HCT116 (cell line): ENCODE measurements at regions not wholly inside any gene's neighbourhood (a gene's known extent, or its start where the extent isn't known, plus 50 kb on each side); places are given as distances from the start of the nearest gene placed in this dataset.

Experiments used
- EGR1 ChIP-seq: IDR thresholded peaks from 2 replicates; pipeline ENCODE4 v1.6.1; 2012; ENCODE audit warnings: low read depth
- EZH2 ChIP-seq: fragments of 200-600 bp; sonication (generic); IDR thresholded peaks from 2 replicates; pipeline ENCODE4 v1.6.1; 2017; ENCODE audit warnings: antibody characterized with exemption, mixed run types
- EZH2phosphoT487 ChIP-seq: fragments of 200-600 bp; IDR thresholded peaks from 2 replicates; pipeline ENCODE4 v1.6.1; 2018; ENCODE audit warnings: antibody characterized with exemption, borderline replicate concordance
- POLR2A ChIP-seq: IDR thresholded peaks from 2 replicates; pipeline ENCODE4 v1.7.0; 2011; ENCODE audit warnings: borderline replicate concordance; ENCODE audit not compliant: insufficient read depth, insufficient read length; ENCODE audit errors: extremely low read depth
- POLR2AphosphoS5 ChIP-seq: IDR thresholded peaks from 2 replicates; pipeline ENCODE4 v1.6.1; 2011; ENCODE audit warnings: mild to moderate bottlenecking, low read depth, low read length, moderate library complexity
- RAD21 ChIP-seq: IDR thresholded peaks from 2 replicates; pipeline ENCODE4 v1.6.1; 2012; ENCODE audit warnings: low read depth, mild to moderate bottlenecking
- YY1 ChIP-seq: IDR thresholded peaks from 2 replicates; pipeline ENCODE4 v1.6.1; 2011; ENCODE audit warnings: low read length, low read depth, moderate library complexity, mild to moderate bottlenecking; ENCODE audit not compliant: insufficient replicate concordance; ENCODE audit errors: extremely low read depth
- ZNF274 ChIP-seq: fragments of 200-500 bp; sonication (Bioruptor generic); IDR thresholded peaks from 2 replicates; pipeline ENCODE4 v1.6.1; 2014; ENCODE audit warnings: mild to moderate bottlenecking, low read depth, low read length, inconsistent platforms
- TF ChIP-seq, protein P1 (sequence below), 3 experiments: fragments of 200-600 bp in 1 of 3; sonication (generic) in 1 of 3; IDR thresholded peaks in 2 of 3; conservative IDR thresholded peaks in 1 of 3; 2 replicates each; pipeline ENCODE4 v1.5.1; 2012 to 2017; ENCODE audit warnings: low read depth in 2 of 3, low read length in 2 of 3, antibody characterized with exemption in 1 of 3, borderline replicate concordance in 1 of 3, control low read depth in 1 of 3, mild to moderate bottlenecking in 1 of 3, mixed read lengths in 1 of 3, mixed run types in 1 of 3, moderate library complexity in 1 of 3; ENCODE audit not compliant: insufficient read depth in 1 of 3
- TF ChIP-seq, protein P2 (sequence below): IDR thresholded peaks from 2 replicates; pipeline ENCODE4 v1.6.1; 2012
- TF ChIP-seq, protein P3 (sequence below): IDR thresholded peaks from 2 replicates; pipeline ENCODE4 v1.6.1; 2012

DNA sequence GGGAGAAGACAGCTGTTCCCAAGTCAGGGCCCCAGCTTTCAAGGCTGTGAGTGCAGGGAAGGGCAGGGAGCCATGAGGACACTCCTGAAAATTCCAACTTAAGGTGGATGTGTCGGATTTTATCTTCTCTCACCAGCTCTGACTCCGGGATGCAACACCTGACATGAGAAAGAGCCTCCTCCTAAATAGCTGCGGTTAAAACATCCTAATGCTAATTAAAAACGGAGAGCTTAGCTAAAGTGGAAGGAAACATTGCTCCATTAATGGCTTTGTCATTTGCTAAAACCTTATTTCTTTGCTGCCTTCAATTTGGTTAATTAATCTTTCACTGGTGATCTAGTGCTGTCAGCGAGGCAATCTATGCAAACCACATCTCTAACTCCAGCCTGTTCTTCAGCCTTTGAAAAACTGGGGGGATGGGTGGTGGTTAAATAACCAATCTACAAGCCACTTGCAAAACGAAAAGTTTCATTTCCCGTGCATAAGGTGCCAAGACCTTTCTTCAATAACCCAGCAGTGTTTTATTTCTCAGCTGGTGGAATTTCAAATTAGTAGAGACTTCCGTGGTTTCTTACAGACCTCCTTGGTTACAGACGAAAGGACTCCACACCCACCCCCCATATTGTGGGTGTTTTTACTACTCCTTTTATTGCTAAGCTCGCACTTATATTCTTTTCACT is 379.6 kb downstream of the MLLT3 start:
- TF ChIP-seq, protein P1, sequence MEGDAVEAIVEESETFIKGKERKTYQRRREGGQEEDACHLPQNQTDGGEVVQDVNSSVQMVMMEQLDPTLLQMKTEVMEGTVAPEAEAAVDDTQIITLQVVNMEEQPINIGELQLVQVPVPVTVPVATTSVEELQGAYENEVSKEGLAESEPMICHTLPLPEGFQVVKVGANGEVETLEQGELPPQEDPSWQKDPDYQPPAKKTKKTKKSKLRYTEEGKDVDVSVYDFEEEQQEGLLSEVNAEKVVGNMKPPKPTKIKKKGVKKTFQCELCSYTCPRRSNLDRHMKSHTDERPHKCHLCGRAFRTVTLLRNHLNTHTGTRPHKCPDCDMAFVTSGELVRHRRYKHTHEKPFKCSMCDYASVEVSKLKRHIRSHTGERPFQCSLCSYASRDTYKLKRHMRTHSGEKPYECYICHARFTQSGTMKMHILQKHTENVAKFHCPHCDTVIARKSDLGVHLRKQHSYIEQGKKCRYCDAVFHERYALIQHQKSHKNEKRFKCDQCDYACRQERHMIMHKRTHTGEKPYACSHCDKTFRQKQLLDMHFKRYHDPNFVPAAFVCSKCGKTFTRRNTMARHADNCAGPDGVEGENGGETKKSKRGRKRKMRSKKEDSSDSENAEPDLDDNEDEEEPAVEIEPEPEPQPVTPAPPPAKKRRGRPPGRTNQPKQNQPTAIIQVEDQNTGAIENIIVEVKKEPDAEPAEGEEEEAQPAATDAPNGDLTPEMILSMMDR (IDR thresholded peaks at IDR 0.05 in 2 of 3, conservative IDR thresholded peaks at IDR 0.05 in 1 of 3; ENCODE audit: borderline replicate concordance in 1 of 3, insufficient read depth in 1 of 3, low read depth in 2 of 3, low read length in 2 of 3), result no peak
- TF ChIP-seq EZH2 (no peak), POLR2A (no peak), POLR2AphosphoS5 (no peak), EGR1 (no peak), ZNF274 (no peak), YY1 (no peak), RAD21 (no peak), EZH2phosphoT487 (no peak)
- TF ChIP-seq, protein P2, sequence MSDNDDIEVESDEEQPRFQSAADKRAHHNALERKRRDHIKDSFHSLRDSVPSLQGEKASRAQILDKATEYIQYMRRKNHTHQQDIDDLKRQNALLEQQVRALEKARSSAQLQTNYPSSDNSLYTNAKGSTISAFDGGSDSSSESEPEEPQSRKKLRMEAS, result no peak
- TF ChIP-seq, protein P3, sequence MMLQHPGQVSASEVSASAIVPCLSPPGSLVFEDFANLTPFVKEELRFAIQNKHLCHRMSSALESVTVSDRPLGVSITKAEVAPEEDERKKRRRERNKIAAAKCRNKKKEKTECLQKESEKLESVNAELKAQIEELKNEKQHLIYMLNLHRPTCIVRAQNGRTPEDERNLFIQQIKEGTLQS, result no peak
